GM12891 (cell line): ENCODE measurements at regions not wholly inside any gene's neighbourhood (a gene's known extent, or its start where the extent isn't known, plus 50 kb on each side); places are given as distances from the start of the nearest gene placed in this dataset.

Experiments used
- DNase-seq: peaks from one replicate; pipeline ENCODE4 v3.0.0; 2011; ENCODE audit warnings: low spot score; ENCODE audit not compliant: insufficient read length
- FAIRE-seq: peaks from 2 replicates; lab custom pipeline; 2011; peaks lifted over from hg19 to GRCh38; lab: Jason Lieb, UNC
- PAX5 ChIP-seq: IDR thresholded peaks from 2 replicates; pipeline ENCODE4 v1.6.1; 2011; ENCODE audit warnings: low read length, moderate library complexity, mild to moderate bottlenecking; ENCODE audit not compliant: insufficient read depth, severe bottlenecking
- POLR2A ChIP-seq: IDR thresholded peaks from 2 replicates; pipeline ENCODE4 v1.6.1; 2011; ENCODE audit warnings: low read depth, low read length, control low read depth
- POLR2AphosphoS5 ChIP-seq: IDR thresholded peaks from 2 replicates; pipeline ENCODE4 v1.6.1; 2011; ENCODE audit warnings: low read depth, low read length, control low read depth
- POU2F2 ChIP-seq: IDR thresholded peaks from 2 replicates; pipeline ENCODE4 v1.6.1; 2011; ENCODE audit warnings: low read depth, mild to moderate bottlenecking, control low read depth, low read length, moderate library complexity
- SPI1 ChIP-seq: IDR thresholded peaks from 2 replicates; pipeline ENCODE4 v1.6.1; 2011; ENCODE audit warnings: low read depth, low read length, control low read depth
- TAF1 ChIP-seq: IDR thresholded peaks from 2 replicates; pipeline ENCODE4 v1.6.1; 2011; ENCODE audit warnings: low read depth, low read length, control low read depth

DNA sequence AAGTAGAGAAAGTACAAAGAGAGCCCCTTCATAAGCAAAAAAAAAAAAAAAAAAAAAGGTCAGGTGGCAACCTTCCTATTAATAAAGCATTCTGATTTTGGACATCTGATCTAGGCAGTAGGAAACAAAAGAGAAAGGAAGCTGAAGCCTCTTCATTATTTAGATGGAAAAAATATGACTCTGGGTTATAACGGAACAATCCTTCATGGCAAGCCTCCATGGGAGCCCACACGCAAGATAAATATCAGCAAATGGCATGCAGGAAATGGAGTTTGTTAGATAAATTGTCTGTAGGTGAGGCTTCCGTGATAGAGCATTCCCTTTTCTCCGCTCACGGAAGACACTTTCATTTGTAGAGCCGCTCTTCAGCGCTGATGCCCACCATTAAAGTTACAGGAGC is 381.0 kb downstream of the TTLL7 start:
- no peak for TF ChIP-seq PAX5
- TF ChIP-seq POLR2A = no peak
- no peak for TF ChIP-seq SPI1
- TF ChIP-seq POU2F2 = no peak
- no peak for TF ChIP-seq POLR2AphosphoS5
- no peak for TF ChIP-seq TAF1
- no peak for DNase-seq
- no peak for FAIRE-seq

DNA sequence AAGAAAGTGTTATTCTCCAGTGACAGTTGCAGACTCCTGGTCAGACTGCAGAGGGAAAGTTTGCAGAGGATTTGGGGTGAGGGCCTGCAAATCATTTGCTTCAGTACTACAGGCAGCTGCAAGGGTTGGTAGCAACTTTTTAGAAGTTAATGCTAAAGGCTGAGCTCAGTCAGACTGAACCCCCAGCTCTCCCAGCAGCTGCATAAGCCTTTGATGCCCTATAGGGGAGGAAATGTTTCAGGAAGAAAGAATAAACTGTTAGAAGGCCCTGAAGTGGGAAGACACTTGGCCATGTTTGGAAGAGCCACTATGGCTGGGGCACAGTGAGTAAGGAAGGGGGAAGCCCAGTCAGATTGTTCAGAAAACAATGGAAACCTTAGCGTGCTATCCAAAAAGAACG is 383.6 kb downstream of the TTLL7 start:
- DNase-seq (no peak), FAIRE-seq (no peak)
- TF ChIP-seq PAX5 (no peak), TAF1 (no peak), POU2F2 (no peak), POLR2A (no peak), POLR2AphosphoS5 (no peak), SPI1 (no peak)

- FAIRE-seq = no peak
- TF ChIP-seq POLR2AphosphoS5 (no peak), POU2F2 (no peak), POLR2A (no peak), PAX5 (no peak), SPI1 (no peak)
- no peak for DNase-seq
These were observed 392.4 kb downstream of the TTLL7 start for GRCh38 chr1:83606416-83606955.

DNA sequence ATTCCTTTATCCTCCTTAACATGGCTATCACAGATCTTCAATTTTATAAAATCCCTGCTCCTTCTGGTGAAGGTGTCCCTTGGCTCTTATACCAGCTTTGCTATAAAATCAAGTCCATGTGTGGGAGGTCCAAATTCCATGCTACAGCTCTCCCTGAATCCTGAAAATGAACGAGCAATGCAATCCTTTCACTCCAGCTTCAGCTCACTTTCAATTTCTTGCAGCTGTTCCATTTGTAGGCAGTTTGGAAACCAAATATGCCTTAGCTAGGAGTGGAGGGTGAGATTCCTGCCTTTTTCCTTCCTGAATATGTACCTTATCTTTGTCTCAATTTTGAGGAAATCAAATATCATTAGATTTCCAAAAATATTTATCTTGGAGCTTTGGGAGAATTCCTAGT is 402.6 kb downstream of the TTLL7 start:
- FAIRE-seq (no peak), DNase-seq (no peak)
- TF ChIP-seq POU2F2 (no peak), TAF1 (no peak), POLR2AphosphoS5 (no peak), PAX5 (no peak), POLR2A (no peak)

GRCh38 chr1:83593073-83593472 is 405.9 kb downstream of the TTLL7 start:
- TF ChIP-seq POU2F2 = no peak
- TF ChIP-seq POLR2AphosphoS5 = no peak
- TF ChIP-seq POLR2A = no peak
- no peak for TF ChIP-seq TAF1
- no peak for TF ChIP-seq PAX5
- TF ChIP-seq SPI1 = no peak
- no peak for FAIRE-seq
- DNase-seq = no peak

DNA sequence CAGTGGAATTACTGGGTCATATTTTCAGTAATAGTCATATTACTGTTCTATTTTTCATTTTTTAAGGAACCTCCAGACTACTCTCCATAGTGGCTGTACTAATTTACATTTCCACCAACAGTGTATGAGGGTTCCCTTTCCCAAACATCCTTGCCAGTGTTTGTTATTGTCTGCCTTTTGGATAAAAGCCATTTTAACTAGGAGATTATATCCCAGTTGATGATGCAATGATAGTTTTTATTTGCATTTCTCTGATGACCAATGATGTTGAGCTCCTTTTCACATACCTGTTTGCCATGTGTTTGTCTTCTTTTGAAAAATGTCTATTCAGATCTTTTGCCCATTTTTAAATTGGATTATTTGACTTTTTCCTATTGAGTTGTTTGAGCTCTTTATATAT is 410.8 kb downstream of the TTLL7 start:
- no peak for FAIRE-seq
- TF ChIP-seq PAX5 (no peak), SPI1 (no peak), POLR2A (no peak)
- DNase-seq = no peak

DNA sequence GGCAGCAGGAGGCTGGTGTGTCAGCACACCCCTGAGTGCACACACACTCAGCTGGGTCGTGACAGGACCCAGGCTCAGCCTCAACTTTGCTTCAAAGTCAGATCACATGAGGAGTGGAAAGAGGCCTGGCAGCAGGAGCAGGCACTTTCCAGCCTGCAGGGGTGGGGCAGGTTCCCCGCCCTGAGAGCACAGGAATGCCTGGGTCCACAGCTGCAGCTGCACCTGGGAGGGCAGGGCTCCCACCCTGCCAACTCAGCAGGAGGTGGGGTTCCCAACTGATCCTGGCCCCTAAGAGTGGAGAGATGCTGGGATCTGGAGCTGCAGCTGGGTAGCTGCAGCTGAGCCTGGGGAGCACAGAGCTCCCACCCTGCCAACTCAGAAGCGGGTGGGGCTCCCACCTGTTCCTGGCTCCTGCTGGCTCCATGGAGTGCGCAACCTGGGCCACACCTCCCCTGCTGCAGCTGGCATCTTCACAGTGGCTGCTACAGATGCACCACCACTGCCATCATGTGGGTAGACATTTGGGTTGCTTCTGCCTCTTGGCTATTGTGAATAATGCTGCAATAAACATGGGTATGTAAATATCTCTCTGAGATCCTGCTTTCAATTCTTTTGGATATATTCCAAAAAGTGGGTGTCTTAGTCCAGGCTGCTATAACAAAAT is 415.4 kb downstream of the TTLL7 start:
- TF ChIP-seq TAF1 = no peak
- TF ChIP-seq POU2F2 = no peak
- TF ChIP-seq PAX5 = no peak
- TF ChIP-seq POLR2A = no peak
- TF ChIP-seq POLR2AphosphoS5 = no peak
- TF ChIP-seq SPI1 = no peak
- DNase-seq = no peak
- FAIRE-seq = no peak

GRCh38 chr1:83581747-83582146 is 417.2 kb downstream of the TTLL7 start:
- no peak for TF ChIP-seq SPI1
- no peak for TF ChIP-seq POLR2AphosphoS5
- TF ChIP-seq POLR2A = no peak
- TF ChIP-seq POU2F2 = no peak
- FAIRE-seq = no peak
- DNase-seq = no peak

GRCh38 chr1:83574791-83575190 is 424.1 kb downstream of the TTLL7 start:
- FAIRE-seq = no peak
- TF ChIP-seq TAF1 = no peak
- no peak for DNase-seq

GRCh38 chr1:83573776-83574175 is 425.2 kb downstream of the TTLL7 start:
- TF ChIP-seq POLR2AphosphoS5 (no peak), TAF1 (no peak), POLR2A (no peak), PAX5 (no peak), POU2F2 (no peak), SPI1 (no peak)
- FAIRE-seq (no peak), DNase-seq (no peak)
